ENCODE measurements at regions not wholly inside any gene's neighbourhood (a gene's known extent, or its start where the extent isn't known, plus 50 kb on each side); places are given as distances from the start of the nearest gene placed in this dataset.

DNA sequence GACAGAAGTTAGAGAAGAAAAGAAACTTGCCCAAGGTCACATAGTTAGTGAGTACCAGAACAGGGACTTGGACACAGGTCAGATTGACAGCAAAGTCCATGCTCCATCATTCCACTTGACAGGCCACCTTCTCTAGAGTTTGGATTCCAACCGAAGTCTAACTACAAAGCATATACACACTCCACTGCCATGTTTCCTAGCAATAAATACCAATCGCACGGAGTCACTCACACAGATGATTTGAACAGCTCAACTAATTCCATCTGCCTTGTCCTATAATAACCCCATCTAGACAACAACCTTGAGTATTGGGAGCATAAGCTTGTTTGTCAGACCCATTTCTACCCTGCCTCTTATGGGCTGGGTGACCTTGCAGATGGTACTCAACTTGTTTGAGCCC, 334.6 kb upstream of the MGAT5 start:
- H3K4me1 Mint-ChIP-seq, result no peaks in the 10 kb centered on the region
- no peaks in the 10 kb centered on the region for H3K36me3 Mint-ChIP-seq
- no peaks in the 10 kb centered on the region for H3K36me3 ChIP-seq (ENCODE audit: control insufficient read depth in 2 of 3, insufficient read depth in 3 of 3, low read length in 3 of 3)
- no peak overlapping the region for H3K27ac ChIP-seq (ENCODE audit: low read depth, low read length)
- no peaks in the 10 kb centered on the region for H3K4me1 ChIP-seq (ENCODE audit: control insufficient read depth in 2 of 2, insufficient read depth in 2 of 2, low read length in 2 of 2)
- ChIA-PET CTCF (no interaction called here), POLR2A (no interaction called here)
- DNase-seq (no peak), ATAC-seq (no peak)
- H3K9me3 Mint-ChIP-seq, result peaks cover 0 to 7% (median 0%) of the 10 kb centered on the region in 11 donors
- intact Hi-C loops (cut with micrococcal nuclease), result no loop called here
- H3K27me3 ChIP-seq (ENCODE audit: control insufficient read depth in 2 of 2, insufficient read depth in 2 of 2, low read length in 2 of 2), result no peaks in the 10 kb centered on the region
- no peak overlapping the region for H3K4me3 Mint-ChIP-seq
- no peaks in the 10 kb centered on the region for H3K9me3 ChIP-seq (ENCODE audit: control insufficient read depth in 2 of 3, low read length in 3 of 3)
- no peak overlapping the region for H3K4me3 ChIP-seq (ENCODE audit: low read length)
- H3K27me3 Mint-ChIP-seq, result peaks cover 2 to 28% (median 17%) of the 10 kb centered on the region in 5 donors
- H3K27ac Mint-ChIP-seq, result no peak overlapping the region

DNA sequence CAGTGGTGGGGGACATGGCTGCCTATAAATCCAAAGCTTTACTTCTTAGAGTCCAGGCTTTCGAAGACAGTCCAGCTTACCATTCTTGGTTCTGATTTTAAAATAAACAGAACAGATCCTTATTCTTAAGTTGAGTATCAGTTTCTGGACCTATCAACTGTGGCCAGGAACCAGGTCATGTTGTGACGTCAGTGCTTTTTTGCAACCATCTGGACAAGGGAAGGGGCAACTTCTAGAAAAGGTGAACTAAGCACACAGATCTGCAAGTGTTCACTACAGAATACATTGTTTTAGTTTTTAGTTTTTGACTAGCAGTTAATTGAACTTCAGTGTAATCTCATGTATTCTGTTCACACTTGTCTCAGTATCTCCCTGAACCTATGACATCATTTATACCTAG, 326.0 kb upstream of the MGAT5 start:
- intact Hi-C loops (cut with micrococcal nuclease), result no loop called here
- ATAC-seq, result no peak
- peaks cover 0 to 4% (median 0%) of the 10 kb centered on the region in 11 donors for H3K9me3 Mint-ChIP-seq
- Histone ChIP-seq H3K27me3 (ENCODE audit: control insufficient read depth in 2 of 2, insufficient read depth in 2 of 2, low read length in 2 of 2) (no peaks in the 10 kb centered on the region), H3K27ac (ENCODE audit: low read depth, low read length) (no peak overlapping the region), H3K4me3 (ENCODE audit: low read length) (no peak overlapping the region), H3K4me1 (ENCODE audit: control insufficient read depth in 2 of 2, insufficient read depth in 2 of 2, low read length in 2 of 2) (no peaks in the 10 kb centered on the region), H3K36me3 (ENCODE audit: control insufficient read depth in 2 of 3, insufficient read depth in 3 of 3, low read length in 3 of 3) (no peaks in the 10 kb centered on the region), H3K9me3 (ENCODE audit: control insufficient read depth in 2 of 3, low read length in 3 of 3) (no peaks in the 10 kb centered on the region)
- H3K27me3 Mint-ChIP-seq, result peaks cover 6 to 27% (median 19%) of the 10 kb centered on the region in 5 donors
- H3K36me3 Mint-ChIP-seq, result no peaks in the 10 kb centered on the region
- no peaks in the 10 kb centered on the region for H3K4me1 Mint-ChIP-seq
- ChIA-PET CTCF (no interaction called here), POLR2A (no interaction called here)
- no peak for DNase-seq
- no peak overlapping the region for H3K27ac Mint-ChIP-seq
- no peak overlapping the region for H3K4me3 Mint-ChIP-seq

DNA sequence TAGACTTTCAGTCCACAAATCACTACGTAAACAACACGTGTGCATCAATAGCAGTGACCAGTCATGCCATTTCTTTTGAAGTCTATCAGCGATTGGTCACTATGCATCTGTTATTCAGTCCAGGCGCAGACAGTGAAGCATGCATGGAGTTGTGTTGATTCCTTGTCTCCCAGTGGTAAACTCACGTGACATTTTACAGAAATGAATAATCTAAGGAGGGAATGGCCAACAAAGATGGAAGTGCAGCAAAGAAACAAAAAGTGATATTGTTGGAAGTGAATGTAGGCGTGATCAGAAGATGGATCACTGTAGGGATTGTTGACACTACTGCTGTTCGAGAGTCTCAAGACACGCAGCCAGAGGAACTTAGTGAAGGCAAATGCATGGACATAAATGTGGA, 317.8 kb upstream of the MGAT5 start:
- no peaks in the 10 kb centered on the region for H3K36me3 Mint-ChIP-seq

DNA sequence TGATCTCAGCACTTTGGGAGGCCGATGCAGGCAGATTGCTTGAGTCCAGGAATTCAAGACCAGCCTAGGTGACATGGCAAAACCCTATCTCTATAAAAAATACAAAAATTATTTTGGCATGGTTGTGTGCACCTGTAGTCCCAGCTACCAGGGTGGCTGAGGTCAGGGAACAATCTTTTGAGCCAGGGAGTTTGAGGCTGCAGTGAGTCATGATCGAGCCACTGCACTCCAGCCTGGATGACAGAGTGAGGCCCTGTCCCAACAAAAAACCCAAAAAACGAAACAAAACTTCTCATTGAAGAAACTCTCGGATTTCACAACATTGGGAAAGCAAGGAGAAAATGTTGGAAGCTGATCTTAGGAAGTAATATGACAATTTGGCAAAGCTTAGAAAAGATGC, 317.3 kb upstream of the MGAT5 start:
- POLR2A ChIA-PET, result no interaction called here
- DNase-seq, result no peak
- Histone ChIP-seq H3K9me3 (ENCODE audit: control insufficient read depth in 2 of 3, low read length in 3 of 3) (no peaks in the 10 kb centered on the region), H3K27ac (ENCODE audit: low read depth, low read length) (no peak overlapping the region), H3K4me3 (ENCODE audit: low read length) (no peak overlapping the region), H3K4me1 (ENCODE audit: control insufficient read depth in 2 of 2, insufficient read depth in 2 of 2, low read length in 2 of 2) (no peaks in the 10 kb centered on the region), H3K36me3 (ENCODE audit: control insufficient read depth in 2 of 3, insufficient read depth in 3 of 3, low read length in 3 of 3) (no peaks in the 10 kb centered on the region), H3K27me3 (ENCODE audit: control insufficient read depth in 2 of 2, insufficient read depth in 2 of 2, low read length in 2 of 2) (no peaks in the 10 kb centered on the region)
- H3K9me3 Mint-ChIP-seq, result peaks cover 0 to 2% (median 0%) of the 10 kb centered on the region in 11 donors
- intact Hi-C loops (cut with micrococcal nuclease), result no loop called here
- no peak for ATAC-seq
- no peak overlapping the region for H3K27ac Mint-ChIP-seq
- H3K27me3 Mint-ChIP-seq, result peaks cover 5 to 28% (median 22%) of the 10 kb centered on the region in 5 donors
- no peaks in the 10 kb centered on the region for H3K4me1 Mint-ChIP-seq
- CTCF ChIA-PET, result no interaction called here
- H3K4me3 Mint-ChIP-seq, result no peak overlapping the region
- H3K36me3 Mint-ChIP-seq, result no peaks in the 10 kb centered on the region

More for the DNA sequence above, 317.8 kb upstream of the MGAT5 start:
- H3K9me3 ChIP-seq (ENCODE audit: control insufficient read depth in 2 of 3, low read length in 3 of 3), result no peaks in the 10 kb centered on the region
- Mint-ChIP-seq H3K9me3 (peaks cover 0 to 2% (median 0%) of the 10 kb centered on the region in 11 donors), H3K4me3 (no peak overlapping the region), H3K27ac (no peak overlapping the region), H3K4me1 (no peaks in the 10 kb centered on the region), H3K27me3 (peaks cover 5 to 31% (median 22%) of the 10 kb centered on the region in 5 donors)
- H3K27ac ChIP-seq (ENCODE audit: low read depth, low read length), result no peak overlapping the region
- POLR2A ChIA-PET, result no interaction called here
- no peak for ATAC-seq
- intact Hi-C loops (cut with micrococcal nuclease), result no loop called here
- H3K4me3 ChIP-seq (ENCODE audit: low read length), result no peak overlapping the region
- no peak for DNase-seq
- no peaks in the 10 kb centered on the region for H3K4me1 ChIP-seq (ENCODE audit: control insufficient read depth in 2 of 2, insufficient read depth in 2 of 2, low read length in 2 of 2)
- no peaks in the 10 kb centered on the region for H3K36me3 ChIP-seq (ENCODE audit: control insufficient read depth in 2 of 3, insufficient read depth in 3 of 3, low read length in 3 of 3)
- CTCF ChIA-PET, result no interaction called here
- no peaks in the 10 kb centered on the region for H3K27me3 ChIP-seq (ENCODE audit: control insufficient read depth in 2 of 2, insufficient read depth in 2 of 2, low read length in 2 of 2)

DNA sequence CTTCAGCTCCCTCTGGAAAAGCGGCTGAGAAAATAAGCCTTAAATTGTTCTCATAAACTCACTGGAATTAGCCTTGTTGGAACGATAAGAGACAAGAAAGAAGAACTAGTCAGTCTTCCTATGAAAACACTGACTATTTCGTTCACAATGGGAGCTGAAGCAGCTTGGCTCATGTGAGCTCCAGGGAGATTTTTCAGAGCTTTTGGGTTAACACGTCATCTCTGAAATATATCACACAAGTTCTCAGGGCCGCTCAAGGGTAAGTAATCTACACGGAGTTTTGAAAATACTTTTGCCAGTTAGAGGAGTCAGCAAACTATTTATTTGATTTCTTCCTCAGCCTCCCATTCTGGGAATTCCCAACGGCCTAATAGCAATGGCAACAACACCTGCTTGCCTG, 316.2 kb upstream of the MGAT5 start:
- ChIA-PET POLR2A (no interaction called here), CTCF (no interaction called here)
- H3K27me3 ChIP-seq (ENCODE audit: control insufficient read depth in 2 of 2, insufficient read depth in 2 of 2, low read length in 2 of 2), result no peaks in the 10 kb centered on the region
- H3K27ac ChIP-seq (ENCODE audit: low read depth, low read length), result no peak overlapping the region
- Mint-ChIP-seq H3K9me3 (peaks cover 0 to 2% (median 0%) of the 10 kb centered on the region in 11 donors), H3K36me3 (no peaks in the 10 kb centered on the region), H3K4me3 (no peak overlapping the region), H3K4me1 (no peaks in the 10 kb centered on the region), H3K27ac (no peak overlapping the region), H3K27me3 (peaks cover 8 to 30% (median 22%) of the 10 kb centered on the region in 5 donors)
- H3K36me3 ChIP-seq (ENCODE audit: control insufficient read depth in 2 of 3, insufficient read depth in 3 of 3, low read length in 3 of 3), result no peaks in the 10 kb centered on the region
- no peak overlapping the region for H3K4me3 ChIP-seq (ENCODE audit: low read length)
- DNase-seq (no peak), ATAC-seq (no peak)
- no peaks in the 10 kb centered on the region for H3K4me1 ChIP-seq (ENCODE audit: control insufficient read depth in 2 of 2, insufficient read depth in 2 of 2, low read length in 2 of 2)
- intact Hi-C loops (cut with micrococcal nuclease), result no loop called here
- H3K9me3 ChIP-seq (ENCODE audit: control insufficient read depth in 2 of 3, low read length in 3 of 3), result no peaks in the 10 kb centered on the region

DNA sequence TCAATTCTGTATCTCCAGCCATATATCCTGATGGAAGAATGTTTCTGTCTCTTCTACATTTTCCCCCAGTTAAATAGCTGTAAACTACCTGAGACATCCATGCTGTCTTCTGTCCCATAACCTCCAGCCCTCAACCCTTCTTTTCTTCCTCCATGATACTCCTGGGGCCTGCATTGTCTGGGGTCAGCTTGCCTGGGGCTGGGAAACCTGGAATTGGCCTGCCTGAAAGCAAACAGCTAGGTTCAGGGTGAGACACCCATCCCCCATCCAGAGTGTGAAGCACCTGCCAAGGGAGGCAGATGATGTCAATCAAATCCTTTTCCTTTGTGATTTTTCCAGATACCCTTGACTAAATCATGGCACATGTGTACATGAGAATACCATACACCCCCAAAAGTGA, 313.7 kb upstream of the MGAT5 start:
- H3K4me3 ChIP-seq (ENCODE audit: low read length), result no peak overlapping the region
- Mint-ChIP-seq H3K36me3 (no peaks in the 10 kb centered on the region), H3K27me3 (peaks cover 10 to 44% (median 26%) of the 10 kb centered on the region in 5 donors), H3K9me3 (no peaks in the 10 kb centered on the region), H3K27ac (no peak overlapping the region), H3K4me3 (no peak overlapping the region), H3K4me1 (no peaks in the 10 kb centered on the region)
- no peaks in the 10 kb centered on the region for H3K27me3 ChIP-seq (ENCODE audit: control insufficient read depth in 2 of 2, insufficient read depth in 2 of 2, low read length in 2 of 2)
- DNase-seq (no peak), ATAC-seq (no peak)
- ChIA-PET POLR2A (no interaction called here), CTCF (no interaction called here)
- no peaks in the 10 kb centered on the region for H3K4me1 ChIP-seq (ENCODE audit: control insufficient read depth in 2 of 2, insufficient read depth in 2 of 2, low read length in 2 of 2)
- H3K9me3 ChIP-seq (ENCODE audit: control insufficient read depth in 2 of 3, low read length in 3 of 3), result no peaks in the 10 kb centered on the region
- no peak overlapping the region for H3K27ac ChIP-seq (ENCODE audit: low read depth, low read length)
- intact Hi-C loops (cut with micrococcal nuclease), result no loop called here
- H3K36me3 ChIP-seq (ENCODE audit: control insufficient read depth in 2 of 3, insufficient read depth in 3 of 3, low read length in 3 of 3), result no peaks in the 10 kb centered on the region

DNA sequence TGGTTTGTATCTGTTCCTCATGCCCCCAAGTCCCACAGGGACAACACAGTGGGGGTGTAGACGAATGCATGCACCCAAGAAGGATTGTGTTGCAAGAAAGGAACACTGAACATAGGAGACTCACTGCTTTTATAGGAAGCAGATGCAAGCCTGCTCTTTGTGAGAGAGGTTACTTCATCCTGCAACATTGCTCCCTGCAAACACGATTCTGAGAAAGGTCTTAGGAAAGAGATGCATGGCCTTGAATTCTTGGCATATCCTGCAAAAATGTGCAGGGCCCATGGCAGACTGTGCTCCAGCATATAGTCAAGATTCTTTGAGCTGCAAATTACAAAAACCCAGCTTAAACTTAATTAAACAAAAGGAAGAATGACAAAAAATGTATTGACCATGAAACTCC, 312.2 kb upstream of the MGAT5 start:
- ATAC-seq (no peak), DNase-seq (no peak)
- H3K27ac ChIP-seq (ENCODE audit: low read depth, low read length), result no peak overlapping the region
- Mint-ChIP-seq H3K4me3 (no peak overlapping the region), H3K4me1 (no peaks in the 10 kb centered on the region), H3K36me3 (no peaks in the 10 kb centered on the region), H3K9me3 (no peaks in the 10 kb centered on the region), H3K27me3 (peaks cover 10 to 35% (median 19%) of the 10 kb centered on the region in 5 donors), H3K27ac (no peak overlapping the region)
- H3K9me3 ChIP-seq (ENCODE audit: control insufficient read depth in 2 of 3, low read length in 3 of 3), result no peaks in the 10 kb centered on the region
- no peaks in the 10 kb centered on the region for H3K36me3 ChIP-seq (ENCODE audit: control insufficient read depth in 2 of 3, insufficient read depth in 3 of 3, low read length in 3 of 3)
- H3K4me3 ChIP-seq (ENCODE audit: low read length), result no peak overlapping the region
- POLR2A ChIA-PET, result interaction anchor here (0.7 kb wide), 1 partner anchor 119 kb away, joined by 3 read pairs; no protein-coding TSS in a partner anchor
- intact Hi-C loops (cut with micrococcal nuclease), result no loop called here
- no peaks in the 10 kb centered on the region for H3K27me3 ChIP-seq (ENCODE audit: control insufficient read depth in 2 of 2, insufficient read depth in 2 of 2, low read length in 2 of 2)
- no peaks in the 10 kb centered on the region for H3K4me1 ChIP-seq (ENCODE audit: control insufficient read depth in 2 of 2, insufficient read depth in 2 of 2, low read length in 2 of 2)
- CTCF ChIA-PET, result no interaction called here
